COLO668 (cell line): ENCODE measurements at regions not wholly inside any gene's neighbourhood (a gene's known extent, or its start where the extent isn't known, plus 50 kb on each side); places are given as distances from the start of the nearest gene placed in this dataset.

ENCODE experiments used
- DNase-seq: peaks from one replicate; lab custom pipeline; 2025; ENCODE audit not compliant: unreplicated experiment; lab: John Stamatoyannopoulos, UW

- no peak for DNase-seq
These were observed 1015.2 kb upstream of the PHF14 start for GRCh38 chr7:9958486-9958885.

DNA sequence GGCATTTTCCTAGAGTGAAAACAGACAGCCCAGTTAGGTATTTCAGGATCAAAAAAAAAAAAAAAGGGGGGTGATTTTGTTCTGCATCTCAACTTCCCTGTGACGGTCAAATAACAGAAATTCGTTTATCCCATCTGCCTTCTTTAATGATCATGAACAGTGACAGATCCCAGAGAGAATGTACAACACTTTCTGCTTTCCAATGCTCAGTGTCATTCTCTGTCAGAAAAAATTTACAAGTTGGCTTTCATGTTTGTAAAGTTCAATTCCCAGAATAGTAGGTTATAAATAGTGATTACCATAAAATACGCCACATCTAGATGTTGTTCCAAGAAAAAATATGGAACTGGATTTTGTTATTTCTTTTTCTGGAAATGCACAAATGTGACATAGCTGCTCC lies 1013.2 kb upstream of the PHF14 start:
- no peak for DNase-seq

DNA sequence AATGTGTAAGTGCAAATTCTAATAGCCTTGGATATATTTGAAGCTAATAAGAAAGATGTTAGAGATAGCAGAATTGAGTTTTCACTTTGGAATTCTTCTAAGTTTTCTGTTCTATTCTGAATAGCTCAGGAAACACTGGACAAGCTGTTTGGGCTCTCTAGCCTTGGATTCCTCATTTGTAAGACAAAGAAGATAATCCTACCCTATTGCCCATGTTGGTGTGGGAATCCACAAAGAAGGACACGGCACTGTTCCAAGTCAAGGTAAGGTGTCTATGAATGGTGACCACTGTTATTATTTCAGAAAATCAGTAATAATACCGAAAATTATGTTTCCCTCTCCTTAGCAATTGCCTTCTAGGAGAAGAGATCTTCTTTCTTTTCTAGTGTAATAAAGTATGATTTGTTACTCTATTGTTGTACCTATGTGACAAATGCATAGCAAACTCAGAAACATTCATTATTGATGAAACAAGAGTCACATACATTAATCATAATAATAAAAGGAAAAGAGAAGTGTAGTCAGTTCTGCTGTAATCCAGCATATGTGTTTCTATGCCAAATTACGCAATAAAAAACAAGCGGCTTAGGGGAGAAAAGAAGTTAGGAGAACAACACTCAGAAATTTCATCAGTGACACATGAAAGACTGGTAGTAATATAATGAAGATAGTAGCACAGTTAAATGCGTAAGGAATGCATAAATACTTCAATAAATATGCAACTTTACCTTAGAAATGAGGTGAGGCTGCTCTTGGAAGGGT lies 1012.3 kb upstream of the PHF14 start:
- no peak for DNase-seq

GRCh38 chr7:9962742-9963141 lies 1010.9 kb upstream of the PHF14 start:
- no peak for DNase-seq

DNA sequence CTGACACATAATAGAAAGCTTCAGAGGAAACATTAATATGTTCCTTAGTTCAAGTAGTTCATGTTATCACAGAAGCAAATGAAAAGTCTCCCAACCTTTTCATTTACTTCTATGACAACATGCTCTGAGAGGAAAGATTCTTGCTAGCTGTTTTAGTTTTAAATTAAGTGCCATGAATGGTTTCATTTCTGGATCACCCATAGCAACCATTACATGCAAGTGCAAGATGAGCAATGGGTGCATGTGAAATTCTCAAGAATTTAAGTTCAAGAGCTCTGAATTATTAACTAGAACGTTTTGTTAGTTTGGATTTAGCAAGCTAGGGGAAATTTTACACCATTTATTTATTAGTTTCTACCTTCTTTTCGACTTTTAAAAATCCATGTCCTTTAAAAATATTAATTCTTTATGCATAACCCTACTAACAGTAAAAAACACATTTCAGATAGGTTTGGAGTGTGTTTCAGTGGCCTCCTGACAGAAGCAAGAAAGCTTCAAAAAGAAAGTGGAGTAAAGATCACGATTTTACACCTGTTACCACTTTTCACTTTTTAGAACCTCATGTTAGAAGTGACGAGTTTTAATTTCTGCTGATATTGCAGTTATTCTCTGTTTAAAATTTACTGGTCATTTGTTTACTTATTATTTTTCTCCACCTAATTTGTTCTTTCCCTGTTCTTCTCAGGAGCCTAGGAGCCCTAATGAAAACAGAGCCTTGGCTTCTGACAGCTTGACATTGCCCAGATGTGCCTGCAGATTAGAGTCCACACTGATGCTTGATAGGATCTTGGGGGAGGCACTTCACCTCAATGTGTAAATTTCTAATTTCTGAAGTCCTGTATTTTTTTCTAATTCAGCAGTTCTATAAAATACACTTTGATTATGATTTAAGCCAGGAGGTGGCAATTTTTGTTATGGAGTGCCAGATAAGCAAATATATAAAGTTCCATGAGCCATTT lies 995.3 kb upstream of the PHF14 start:
- no peak for DNase-seq

- no peak for DNase-seq
These were observed 991.8 kb upstream of the PHF14 start for GRCh38 chr7:9981742-9982349.

GRCh38 chr7:9983048-9983447 lies 990.6 kb upstream of the PHF14 start:
- DNase-seq, result no peak

DNA sequence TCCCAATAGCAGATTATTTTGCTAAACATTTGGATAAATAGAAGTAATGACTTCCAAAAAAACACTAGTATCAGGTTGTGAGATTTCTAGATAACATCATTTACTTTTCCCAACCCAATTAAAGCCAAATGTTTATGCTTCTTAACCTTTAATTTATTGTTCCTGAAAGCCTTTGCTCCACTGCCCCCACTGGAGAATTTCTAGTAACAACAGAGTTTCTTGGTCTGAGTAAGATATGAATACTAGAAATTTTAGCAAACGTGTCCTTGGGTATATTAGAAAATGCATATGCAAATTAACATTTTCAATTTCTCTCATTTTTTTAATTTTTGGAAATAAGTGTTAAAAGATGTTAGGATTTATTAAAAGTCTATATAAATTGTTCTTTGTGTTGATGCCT lies 958.0 kb upstream of the PHF14 start:
- DNase-seq, result no peak

DNA sequence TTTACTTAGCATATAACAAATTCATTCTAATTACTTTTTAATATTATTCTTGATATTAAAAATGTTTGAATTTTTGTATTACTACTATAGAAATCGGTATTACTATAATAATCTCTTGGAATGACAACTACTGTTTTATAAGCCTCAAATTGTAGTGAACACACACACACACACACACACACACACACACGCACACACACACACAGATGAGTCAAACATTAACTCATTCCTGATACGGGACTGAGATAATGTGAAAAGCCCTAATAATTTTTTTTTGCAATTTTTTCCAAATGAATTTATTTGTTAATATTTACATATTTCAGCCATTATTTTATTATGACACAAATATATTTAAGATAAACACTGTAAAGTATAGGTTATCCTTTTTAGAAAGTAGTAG lies 951.2 kb upstream of the PHF14 start:
- DNase-seq, result no peak

- DNase-seq, result no peak
These were observed 950.7 kb upstream of the PHF14 start for GRCh38 chr7:10022957-10023356.

GRCh38 chr7:10034843-10035556 lies 938.7 kb upstream of the PHF14 start:
- DNase-seq, result no peak

- DNase-seq, result no peak
These were observed 937.0 kb upstream of the PHF14 start for GRCh38 chr7:10036693-10037092.

DNA sequence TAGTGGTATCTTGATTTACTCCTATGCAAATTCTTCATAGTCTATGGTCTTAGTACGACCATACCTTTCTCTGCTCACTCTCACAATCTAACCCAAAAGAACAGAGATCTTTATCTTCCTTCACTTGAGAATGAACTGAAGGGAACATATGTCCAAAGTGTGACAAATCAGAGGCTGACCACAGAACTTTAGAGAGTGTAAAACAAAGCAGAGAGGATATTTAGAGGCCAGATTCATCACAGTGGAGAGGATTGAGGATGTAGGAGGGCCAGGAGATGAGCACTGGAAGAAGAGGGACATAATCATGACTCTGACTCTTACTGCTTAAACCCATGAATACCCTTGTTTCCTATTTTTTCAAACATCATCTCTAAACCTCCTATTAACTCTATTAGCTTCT lies 935.3 kb upstream of the PHF14 start:
- DNase-seq, result no peak

GRCh38 chr7:10040674-10041073 lies 933.0 kb upstream of the PHF14 start:
- DNase-seq, result no peak

GRCh38 chr7:10070899-10071298 lies 902.8 kb upstream of the PHF14 start:
- DNase-seq, result no peak

- no peak for DNase-seq
These were observed 897.8 kb upstream of the PHF14 start for GRCh38 chr7:10075866-10076265.

DNA sequence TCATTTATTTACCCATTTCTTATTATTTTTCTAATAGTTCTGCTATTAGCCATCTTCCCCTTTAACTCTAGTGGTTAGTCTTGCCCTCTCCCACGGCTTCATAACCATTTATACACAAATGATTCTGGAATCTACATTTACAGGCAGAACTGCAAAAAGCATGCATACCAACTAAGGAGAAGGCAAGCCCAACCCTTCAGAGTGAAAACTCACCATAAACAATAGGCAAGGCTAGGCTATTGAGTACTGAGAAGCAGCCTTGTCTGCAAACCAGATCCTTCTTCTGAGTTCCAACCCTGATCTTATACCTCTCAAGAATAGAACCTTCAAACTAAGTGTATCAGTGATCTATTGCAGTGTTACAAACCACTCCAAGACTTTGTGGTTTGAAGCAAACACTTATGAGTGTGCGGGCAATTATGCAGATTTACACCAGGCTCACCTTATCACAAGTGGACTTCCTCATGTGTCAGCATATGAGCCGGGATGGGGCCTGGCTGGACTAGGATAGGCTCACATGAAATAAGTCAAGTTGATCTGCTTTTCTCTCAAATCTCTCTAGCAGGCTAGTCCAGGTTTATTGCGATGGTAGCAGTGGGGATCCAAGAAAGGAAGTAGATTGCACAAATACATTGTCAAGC lies 896.9 kb upstream of the PHF14 start:
- DNase-seq, result no peak

- DNase-seq, result no peak
These were observed 894.1 kb upstream of the PHF14 start for GRCh38 chr7:10079572-10079971.

GRCh38 chr7:10082896-10083295 lies 890.8 kb upstream of the PHF14 start:
- DNase-seq, result no peak

DNA sequence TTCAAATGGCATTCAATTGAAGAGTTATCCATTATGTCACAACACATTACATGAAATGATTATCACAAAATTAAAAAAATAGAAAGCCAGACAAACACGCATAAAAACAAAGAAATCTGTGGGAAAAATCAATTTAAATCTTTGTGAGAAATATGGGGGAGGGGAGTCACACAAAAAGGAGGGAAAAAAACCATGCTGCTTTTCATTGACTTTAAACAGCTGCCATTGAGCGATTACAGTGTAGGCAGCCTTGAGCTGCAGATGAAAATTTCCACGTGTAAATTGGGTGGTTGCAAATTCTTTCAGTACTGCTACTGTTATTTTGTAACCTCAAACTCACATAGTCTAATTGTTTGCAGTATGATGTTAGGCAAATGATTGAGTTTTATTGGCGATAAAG lies 889.9 kb upstream of the PHF14 start:
- DNase-seq, result no peak

DNA sequence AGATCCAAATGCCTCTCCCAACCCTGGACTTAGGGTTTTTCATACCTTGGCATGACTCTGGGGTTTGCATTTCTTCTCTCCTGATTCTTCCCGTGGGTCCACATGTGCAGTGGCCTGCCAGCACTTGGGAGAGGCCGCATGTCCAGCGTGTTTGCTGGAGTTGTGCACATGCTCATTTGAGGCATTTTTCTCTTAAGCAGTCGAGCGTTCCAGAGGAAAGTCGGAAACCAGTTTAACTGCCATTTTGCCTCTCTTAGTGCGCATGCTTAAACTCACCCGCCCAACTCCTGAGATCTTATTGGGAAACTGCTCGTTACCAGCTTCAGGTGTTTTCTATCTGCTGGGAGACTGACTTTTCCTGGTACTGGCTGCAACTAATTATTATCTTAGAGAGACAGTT lies 888.4 kb upstream of the PHF14 start:
- DNase-seq, result no peak
